Adrenal gland (tissue), 5 donors: ENCODE measurements at regions not wholly inside any gene's neighbourhood (a gene's known extent, or its start where the extent isn't known, plus 50 kb on each side); places are given as distances from the start of the nearest gene placed in this dataset.

Experiments
- CTCF ChIP-seq, 6 experiments: fragments of 450-650 bp in 4 of 6; fragments of 200-600 bp in 2 of 6; sonication (generic) in 1 of 6; IDR thresholded peaks; 1 replicate in 5 of 6; 2 replicates in 1 of 6; pipeline versions ENCODE4 v1.5.1 to v1.8.0; 2016 to 2021; ENCODE audit warnings: antibody characterized with exemption in 6 of 6, mild to moderate bottlenecking in 2 of 6, moderate library complexity in 1 of 6
- POLR2A ChIP-seq, 2 donors: fragments of 450-650 bp; IDR thresholded peaks; one replicate each; pipeline ENCODE4 v1.6.1; 2017; ENCODE audit warnings: antibody characterized with exemption in 2 of 2, mild to moderate bottlenecking in 2 of 2, moderate library complexity in 1 of 2
- donor health status: DM: no; HTN: no; CAD: no.

DNA sequence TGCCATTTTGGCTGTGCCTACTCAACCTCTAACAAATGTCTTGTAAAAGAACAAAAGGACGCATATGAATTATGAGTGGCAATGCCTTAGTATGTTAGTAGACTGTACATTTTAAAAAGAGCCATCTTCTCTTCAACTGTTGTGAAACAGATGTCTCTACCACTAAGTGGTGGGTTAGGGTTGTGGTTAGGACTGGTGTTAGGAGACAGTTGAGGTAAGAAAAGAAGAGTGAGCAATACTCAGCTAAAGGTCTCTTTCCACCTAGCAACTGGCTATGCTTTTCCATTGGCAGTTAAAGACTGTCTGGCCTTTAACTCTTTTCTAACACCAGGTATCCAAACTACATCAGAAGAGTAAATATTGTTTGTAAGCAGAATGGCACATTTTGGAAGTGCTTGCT lies 221.7 kb upstream of the TBC1D5 start:
- no peak for TF ChIP-seq CTCF (IDR thresholded peaks at IDR 0.05)
- TF ChIP-seq POLR2A (IDR thresholded peaks at IDR 0.05) = no peak
